HAP-1 (cell line): ENCODE measurements at regions not wholly inside any gene's neighbourhood (a gene's known extent, or its start where the extent isn't known, plus 50 kb on each side); places are given as distances from the start of the nearest gene placed in this dataset.

Experiments used
- DNase-seq, 2 experiments: peaks; one replicate each; pipeline ENCODE4 v3.0.0-alpha.2; 2016 to 2020; ENCODE audit warnings: low spot score in 2 of 2
- H3K27me3 ChIP-seq: fragments of 250-450 bp; sonication (Bioruptor Pico); 2 replicates; pipeline ENCODE4 v1.5.1; 2020; ENCODE audit warnings: low read depth, mild to moderate bottlenecking, moderate library complexity
- H3K36me3 ChIP-seq: fragments of 250-450 bp; sonication (Bioruptor Pico); replicated peaks from 2 replicates; pipeline ENCODE4 v1.5.1; 2020; ENCODE audit warnings: mild to moderate bottlenecking
- H3K4me1 ChIP-seq: fragments of 250-450 bp; sonication (Bioruptor Pico); 2 replicates; pipeline ENCODE4 v1.5.1; 2020; ENCODE audit warnings: mild to moderate bottlenecking
- H3K4me3 ChIP-seq: fragments of 250-450 bp; sonication (Bioruptor Pico); 2 replicates; pipeline ENCODE4 v1.5.1; 2020; ENCODE audit warnings: mild to moderate bottlenecking, moderate library complexity
- H3K9me3 ChIP-seq: fragments of 250-450 bp; sonication (Bioruptor Pico); 2 replicates; pipeline ENCODE4 v1.5.1; 2020; ENCODE audit warnings: mild to moderate bottlenecking, moderate library complexity
- in situ Hi-C: fragments of 300-500 bp; cut with MboI; formaldehyde crosslinking; loops from 3 replicates; pipeline ENCODE4 v1.14.3; 2020; ENCODE audit warnings: low sequenced_read_pairs, inconsistent platforms, mixed read lengths

GRCh38 chr5:96142786-96143434 lies 181.3 kb upstream of the ELL2 start:
- no peaks in the 10 kb centered on the region for H3K36me3 ChIP-seq
- in situ Hi-C loops = no loop called here
- no peak for DNase-seq
- peaks cover 10% of the 10 kb centered on the region; the same call in 1 of the 2 replicates for H3K4me1 ChIP-seq
- H3K27me3 ChIP-seq = peaks cover 3% of the 10 kb centered on the region; the same call in 1 of the 2 replicates
- no peaks in the 10 kb centered on the region for H3K9me3 ChIP-seq
- H3K4me3 ChIP-seq = no peak overlapping the region

GRCh38 chr5:96142184-96142781 lies 180.6 kb upstream of the ELL2 start:
- in situ Hi-C loops = no loop called here
- no peak for DNase-seq

GRCh38 chr5:96141749-96142148 lies 180.1 kb upstream of the ELL2 start:
- DNase-seq = no peak
- peaks cover 10% of the 10 kb centered on the region; the same call in 1 of the 2 replicates for H3K4me1 ChIP-seq
- no peaks in the 10 kb centered on the region for H3K9me3 ChIP-seq
- H3K4me3 ChIP-seq = no peak overlapping the region
- peaks cover 3% of the 10 kb centered on the region; the same call in 1 of the 2 replicates for H3K27me3 ChIP-seq
- in situ Hi-C loops = no loop called here
- H3K36me3 ChIP-seq = no peaks in the 10 kb centered on the region

More at GRCh38 chr5:96142184-96142781, 180.6 kb upstream of the ELL2 start:
- Histone ChIP-seq H3K4me1 (peaks cover 10% of the 10 kb centered on the region; the same call in 1 of the 2 replicates), H3K27me3 (peaks cover 3% of the 10 kb centered on the region; the same call in 1 of the 2 replicates), H3K4me3 (no peak overlapping the region), H3K9me3 (no peaks in the 10 kb centered on the region), H3K36me3 (no peaks in the 10 kb centered on the region)

GRCh38 chr5:96140496-96140895 lies 178.8 kb upstream of the ELL2 start:
- in situ Hi-C loops = no loop called here
- Histone ChIP-seq H3K9me3 (no peaks in the 10 kb centered on the region), H3K27me3 (peaks cover 3% of the 10 kb centered on the region; the same call in 1 of the 2 replicates), H3K4me3 (no peak overlapping the region), H3K36me3 (no peaks in the 10 kb centered on the region), H3K4me1 (peaks cover 10% of the 10 kb centered on the region; the same call in 1 of the 2 replicates)
- DNase-seq = no peak

GRCh38 chr5:96140084-96140483 lies 178.4 kb upstream of the ELL2 start:
- DNase-seq = no peak
- Histone ChIP-seq H3K9me3 (no peaks in the 10 kb centered on the region), H3K4me3 (no peak overlapping the region), H3K4me1 (peaks cover 10% of the 10 kb centered on the region; the same call in 1 of the 2 replicates), H3K27me3 (peaks cover 3% of the 10 kb centered on the region; the same call in 1 of the 2 replicates), H3K36me3 (no peaks in the 10 kb centered on the region)
- in situ Hi-C loops = no loop called here

GRCh38 chr5:96134886-96135285 lies 173.2 kb upstream of the ELL2 start:
- Histone ChIP-seq H3K4me1 (peaks cover 7% of the 10 kb centered on the region; the same call in 1 of the 2 replicates), H3K27me3 (peaks cover 3% of the 10 kb centered on the region; the same call in 1 of the 2 replicates), H3K4me3 (no peak overlapping the region), H3K36me3 (no peaks in the 10 kb centered on the region), H3K9me3 (no peaks in the 10 kb centered on the region)
- in situ Hi-C loops = no loop called here
- DNase-seq = no peak

GRCh38 chr5:96133341-96134079 lies 171.9 kb upstream of the ELL2 start:
- Histone ChIP-seq H3K27me3 (no peaks in the 10 kb centered on the region), H3K4me1 (no peaks in the 10 kb centered on the region), H3K4me3 (no peak overlapping the region), H3K9me3 (no peaks in the 10 kb centered on the region), H3K36me3 (no peaks in the 10 kb centered on the region)
- in situ Hi-C loops = no loop called here
- DNase-seq = no peak

- in situ Hi-C loops = no loop called here
Observed at GRCh38 chr5:96129276-96129675, 167.6 kb upstream of the ELL2 start.

GRCh38 chr5:96128204-96128864 lies 166.7 kb upstream of the ELL2 start:
- in situ Hi-C loops = no loop called here
- no peak overlapping the region for H3K4me3 ChIP-seq
- no peak for DNase-seq

More at GRCh38 chr5:96129276-96129675, 167.6 kb upstream of the ELL2 start:
- Histone ChIP-seq H3K27me3 (no peaks in the 10 kb centered on the region), H3K36me3 (no peaks in the 10 kb centered on the region), H3K4me1 (no peaks in the 10 kb centered on the region), H3K9me3 (no peaks in the 10 kb centered on the region), H3K4me3 (no peak overlapping the region)
- DNase-seq = no peak

GRCh38 chr5:96127538-96127937 lies 165.9 kb upstream of the ELL2 start:
- in situ Hi-C loops = no loop called here
- no peaks in the 10 kb centered on the region for H3K4me1 ChIP-seq
- DNase-seq = no peak
- no peak overlapping the region for H3K4me3 ChIP-seq
- no peaks in the 10 kb centered on the region for H3K9me3 ChIP-seq
- no peaks in the 10 kb centered on the region for H3K27me3 ChIP-seq
- no peaks in the 10 kb centered on the region for H3K36me3 ChIP-seq

More at GRCh38 chr5:96128204-96128864, 166.7 kb upstream of the ELL2 start:
- Histone ChIP-seq H3K4me1 (no peaks in the 10 kb centered on the region), H3K27me3 (no peaks in the 10 kb centered on the region), H3K9me3 (no peaks in the 10 kb centered on the region), H3K36me3 (no peaks in the 10 kb centered on the region)

- H3K9me3 ChIP-seq = no peaks in the 10 kb centered on the region
- no peak overlapping the region for H3K4me3 ChIP-seq
- no peaks in the 10 kb centered on the region for H3K4me1 ChIP-seq
- no peaks in the 10 kb centered on the region for H3K27me3 ChIP-seq
- DNase-seq = no peak
- in situ Hi-C loops = no loop called here
- no peaks in the 10 kb centered on the region for H3K36me3 ChIP-seq
Observed at GRCh38 chr5:96125231-96125891, 163.7 kb upstream of the ELL2 start.

GRCh38 chr5:96124589-96124988 lies 162.9 kb upstream of the ELL2 start:
- no peak for DNase-seq
- no peaks in the 10 kb centered on the region for H3K9me3 ChIP-seq
- in situ Hi-C loops = no loop called here
- no peak overlapping the region for H3K4me3 ChIP-seq
- no peaks in the 10 kb centered on the region for H3K27me3 ChIP-seq
- no peaks in the 10 kb centered on the region for H3K36me3 ChIP-seq
- H3K4me1 ChIP-seq = no peaks in the 10 kb centered on the region

- H3K4me1 ChIP-seq = no peaks in the 10 kb centered on the region
- DNase-seq = no peak
- H3K9me3 ChIP-seq = no peaks in the 10 kb centered on the region
- no peak overlapping the region for H3K4me3 ChIP-seq
- H3K27me3 ChIP-seq = no peaks in the 10 kb centered on the region
- in situ Hi-C loops = no loop called here
- H3K36me3 ChIP-seq = no peaks in the 10 kb centered on the region
Observed at GRCh38 chr5:96123418-96123817, 161.8 kb upstream of the ELL2 start.
